Left ventricle myocardium inferior (tissue), 1 donor: ENCODE measurements at regions not wholly inside any gene's neighbourhood (a gene's known extent, or its start where the extent isn't known, plus 50 kb on each side); places are given as distances from the start of the nearest gene placed in this dataset.

ENCODE experiments used
- DNase-seq: peaks from one replicate; pipeline ENCODE4 v3.0.0-alpha.2; 2020
- H3K27ac ChIP-seq: fragments of 200-600 bp; replicated peaks from 2 replicates; pipeline ENCODE4 v1.8.0; 2021
- H3K27me3 ChIP-seq: fragments of 200-600 bp; 2 replicates; pipeline ENCODE4 v1.8.0; 2021; ENCODE audit warnings: low read depth
- H3K36me3 ChIP-seq: fragments of 200-600 bp; 2 replicates; pipeline ENCODE4 v1.8.0; 2021
- H3K4me1 ChIP-seq: fragments of 200-600 bp; 2 replicates; pipeline ENCODE4 v1.8.0; 2021
- H3K4me3 ChIP-seq: fragments of 200-600 bp; 2 replicates; pipeline ENCODE4 v1.8.0; 2021; ENCODE audit warnings: mild to moderate bottlenecking, moderate library complexity
- H3K9me3 ChIP-seq: fragments of 200-600 bp; replicated peaks from 2 replicates; pipeline ENCODE4 v1.8.0; 2021
- CTCF ChIP-seq: fragments of 200-600 bp; IDR thresholded peaks from 2 replicates; pipeline ENCODE4 v1.8.0; 2021; ENCODE audit warnings: antibody characterized with exemption, mild to moderate bottlenecking, borderline replicate concordance
- intact Hi-C: fragments of 100-400 bp; cut with micrococcal nuclease; formaldehyde crosslinking; loops from one replicate; pipeline ENCODE4 v1.11.0; 2022
- donor health status: DM: no; HTN: yes; CAD: no; lungs with severe emphysema.

GRCh38 chr13:59441596-59442280, 722.0 kb downstream of the DIAPH3 start:
- H3K9me3 ChIP-seq: no peaks in the 10 kb centered on the region
- TF ChIP-seq CTCF: no peak
- intact Hi-C loops: no loop called here

GRCh38 chr13:59442461-59442860, 721.3 kb downstream of the DIAPH3 start:
- H3K27ac ChIP-seq: no peak overlapping the region
- no peaks in the 10 kb centered on the region for H3K9me3 ChIP-seq
- no peaks in the 10 kb centered on the region for H3K27me3 ChIP-seq
- intact Hi-C loops: no loop called here
- no peak for TF ChIP-seq CTCF
- peaks cover 5% of the 10 kb centered on the region for H3K4me1 ChIP-seq
- no peak overlapping the region for H3K4me3 ChIP-seq
- DNase-seq: no peak
- no peaks in the 10 kb centered on the region for H3K36me3 ChIP-seq

More at GRCh38 chr13:59441596-59442280, 722.0 kb downstream of the DIAPH3 start:
- no peak for DNase-seq
- no peak overlapping the region for H3K27ac ChIP-seq
- no peak overlapping the region for H3K4me3 ChIP-seq
- no peaks in the 10 kb centered on the region for H3K27me3 ChIP-seq
- H3K4me1 ChIP-seq: peaks cover 5% of the 10 kb centered on the region
- H3K36me3 ChIP-seq: no peaks in the 10 kb centered on the region

GRCh38 chr13:59442944-59443486, 720.7 kb downstream of the DIAPH3 start:
- Histone ChIP-seq H3K4me1 (peaks cover 5% of the 10 kb centered on the region), H3K36me3 (no peaks in the 10 kb centered on the region), H3K27me3 (no peaks in the 10 kb centered on the region), H3K9me3 (no peaks in the 10 kb centered on the region), H3K27ac (no peak overlapping the region), H3K4me3 (no peak overlapping the region)
- DNase-seq: no peak
- intact Hi-C loops: no loop called here
- no peak for TF ChIP-seq CTCF

- no peaks in the 10 kb centered on the region for H3K27me3 ChIP-seq
- DNase-seq: no peak
- H3K4me1 ChIP-seq: peaks cover 5% of the 10 kb centered on the region
- H3K36me3 ChIP-seq: no peaks in the 10 kb centered on the region
- no peak for TF ChIP-seq CTCF
- H3K9me3 ChIP-seq: no peaks in the 10 kb centered on the region
- H3K4me3 ChIP-seq: no peak overlapping the region
- intact Hi-C loops: no loop called here
- peak overlapping the region; percentile 22 for H3K27ac ChIP-seq
Measured at GRCh38 chr13:59444210-59444857, 719.4 kb downstream of the DIAPH3 start.

GRCh38 chr13:59445812-59446211, 717.9 kb downstream of the DIAPH3 start:
- DNase-seq: no peak
- no peaks in the 10 kb centered on the region for H3K27me3 ChIP-seq
- no peak overlapping the region for H3K4me3 ChIP-seq
- no peaks in the 10 kb centered on the region for H3K9me3 ChIP-seq
- no peak for TF ChIP-seq CTCF
- no peaks in the 10 kb centered on the region for H3K36me3 ChIP-seq
- no peak overlapping the region for H3K27ac ChIP-seq
- peaks cover 5% of the 10 kb centered on the region for H3K4me1 ChIP-seq
- intact Hi-C loops: no loop called here
